HG03039 (cell line): ENCODE measurements at regions not wholly inside any gene's neighbourhood (a gene's known extent, or its start where the extent isn't known, plus 50 kb on each side); places are given as distances from the start of the nearest gene placed in this dataset.
"Not testable (repeated sequence)": the region's sequence is repeated elsewhere in the genome, so short reads cannot be mapped to it uniquely, and the experiment has no call there.

Experiments used
- ATAC-seq: cut with Tn5 transposase; IDR thresholded peaks from one replicate; pipeline ENCODE4 v1.9.1; 2021; ENCODE audit warnings: mild to moderate bottlenecking, moderate library complexity; ENCODE audit not compliant: unreplicated experiment

DNA sequence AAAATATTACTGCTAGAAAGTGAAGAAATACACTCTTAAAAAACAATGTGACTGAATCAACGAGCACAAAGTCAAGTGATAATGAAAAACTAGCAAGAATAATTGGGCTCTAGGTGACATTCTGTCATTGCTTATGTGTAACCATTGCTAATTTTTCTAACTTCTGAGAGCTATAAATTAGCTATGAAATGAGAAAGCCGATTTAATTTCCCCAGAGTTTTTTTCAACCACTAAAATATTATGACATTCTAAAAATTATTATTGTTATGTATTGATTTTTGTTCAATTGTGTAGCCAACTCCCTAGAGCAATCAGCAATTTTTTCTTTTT, 458.6 kb upstream of the ATXN8OS start:
- ATAC-seq, result no peak

DNA sequence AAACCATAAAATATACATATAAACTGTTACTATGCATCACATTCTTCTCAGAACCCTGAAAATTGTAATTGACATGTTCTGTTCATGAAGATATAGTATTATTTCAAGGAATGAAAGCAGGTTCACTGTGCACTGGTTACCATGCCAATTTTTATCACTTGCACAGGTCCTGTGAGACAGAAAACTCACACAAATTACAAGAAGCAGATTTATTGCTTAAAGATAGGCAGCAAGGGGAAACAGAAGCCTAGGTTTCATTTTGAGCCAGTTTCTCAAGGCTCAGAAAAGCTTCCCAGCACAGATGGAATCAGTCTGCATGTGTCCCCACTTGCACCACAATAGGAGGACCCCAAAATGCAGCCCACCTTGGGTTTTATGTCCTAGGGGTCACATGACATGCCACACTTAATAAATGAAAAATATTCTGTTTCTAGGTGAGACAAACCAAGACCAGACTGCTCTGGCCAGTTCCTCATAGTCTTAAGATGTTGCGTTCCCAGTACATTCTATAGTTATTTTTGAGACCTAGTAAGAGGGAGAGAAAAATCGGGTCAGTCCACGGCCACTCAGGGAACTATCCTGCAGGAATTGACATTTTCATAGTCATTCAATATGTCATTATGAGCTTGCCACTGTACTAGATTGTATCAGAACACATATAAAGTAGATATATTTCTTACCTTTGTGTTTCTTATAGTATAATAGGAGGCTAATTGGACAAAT, 459.1 kb upstream of the ATXN8OS start:
- ATAC-seq, result no peak

- ATAC-seq, result no peak
Observed at GRCh38 chr13:69644447-69644846, 463.2 kb upstream of the ATXN8OS start.

DNA sequence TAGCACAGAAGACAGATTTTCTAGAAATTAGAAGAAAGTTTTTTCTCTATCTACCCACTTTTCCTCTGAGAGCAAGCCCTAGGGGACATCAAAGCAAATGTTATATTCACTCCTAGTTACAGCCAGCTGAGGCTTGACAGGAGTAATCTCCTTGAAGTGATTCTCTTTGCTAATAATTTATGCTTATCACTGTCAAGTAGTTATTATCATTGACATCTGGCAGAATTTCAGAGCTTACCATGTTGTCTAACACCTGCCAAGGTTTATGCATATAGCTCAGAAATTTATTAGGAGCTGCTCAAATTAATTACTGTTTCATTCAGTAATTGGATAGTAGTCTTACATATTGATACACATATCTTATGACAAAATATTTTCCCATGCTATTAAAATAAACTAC, 465.9 kb upstream of the ATXN8OS start:
- ATAC-seq, result no peak

DNA sequence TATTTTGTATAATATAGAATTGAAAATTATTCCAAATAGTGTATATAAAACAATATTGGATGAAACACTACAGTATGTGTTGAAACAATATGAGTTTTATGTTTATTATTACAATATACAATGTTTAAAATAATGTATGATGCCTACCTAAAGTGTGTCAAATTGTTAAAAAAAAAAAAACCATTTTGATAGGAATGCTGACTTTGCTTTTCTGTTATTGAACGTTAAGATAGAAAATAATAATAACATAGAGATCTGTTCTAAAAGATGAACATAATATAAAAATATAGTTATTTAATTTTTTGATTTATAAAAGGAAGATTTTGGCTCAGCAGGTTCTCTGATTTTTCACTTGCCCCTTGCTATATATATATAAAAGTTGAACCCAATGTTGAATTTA, 474.6 kb upstream of the ATXN8OS start:
- no peak for ATAC-seq

- ATAC-seq, result no peak
Observed at GRCh38 chr13:69623973-69624372, 483.7 kb upstream of the ATXN8OS start.

DNA sequence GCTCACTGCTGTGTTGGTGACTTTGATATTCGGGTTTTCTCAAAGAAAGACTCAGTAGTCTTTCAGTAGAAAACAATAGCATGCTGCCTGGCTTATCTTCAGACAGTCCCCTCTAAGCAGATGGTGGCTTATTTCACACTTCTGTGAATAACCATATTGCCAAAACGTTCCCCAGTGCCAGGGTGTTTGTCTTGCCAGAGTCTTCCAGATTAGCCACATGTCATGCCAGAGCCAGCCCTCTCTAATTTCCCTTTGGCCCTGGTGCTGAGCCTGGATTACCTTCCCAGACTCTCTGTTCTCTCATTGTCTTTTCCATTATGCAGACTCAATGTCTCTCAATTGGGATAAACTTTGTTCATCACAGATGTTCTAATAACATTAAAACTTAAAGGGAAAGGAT, 488.0 kb upstream of the ATXN8OS start:
- ATAC-seq, result no peak

- no peak for ATAC-seq
Observed at GRCh38 chr13:69618838-69619237, 488.8 kb upstream of the ATXN8OS start.

- no peak for ATAC-seq
Observed at GRCh38 chr13:69618393-69618792, 489.2 kb upstream of the ATXN8OS start.

GRCh38 chr13:69617587-69617986, 490.0 kb upstream of the ATXN8OS start:
- no peak for ATAC-seq

DNA sequence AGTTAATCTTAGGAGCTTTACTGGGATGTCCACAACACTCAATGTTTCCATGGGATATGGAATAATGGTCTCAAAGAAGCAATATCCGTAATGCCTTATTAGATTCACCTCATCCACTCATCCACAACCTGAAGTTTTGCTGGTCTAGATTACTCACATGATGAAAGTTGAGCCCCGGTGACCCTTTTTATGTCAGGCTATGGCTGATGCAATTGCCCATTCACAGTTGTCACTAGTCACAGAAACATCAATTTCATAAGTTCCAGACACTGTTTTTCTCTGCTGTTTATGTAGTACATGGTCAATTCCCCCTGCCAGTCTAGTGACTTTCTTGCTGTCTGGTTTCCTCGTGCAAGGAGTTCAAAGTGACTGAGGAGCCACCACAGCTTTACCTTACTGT, 491.2 kb upstream of the ATXN8OS start:
- no peak for ATAC-seq

DNA sequence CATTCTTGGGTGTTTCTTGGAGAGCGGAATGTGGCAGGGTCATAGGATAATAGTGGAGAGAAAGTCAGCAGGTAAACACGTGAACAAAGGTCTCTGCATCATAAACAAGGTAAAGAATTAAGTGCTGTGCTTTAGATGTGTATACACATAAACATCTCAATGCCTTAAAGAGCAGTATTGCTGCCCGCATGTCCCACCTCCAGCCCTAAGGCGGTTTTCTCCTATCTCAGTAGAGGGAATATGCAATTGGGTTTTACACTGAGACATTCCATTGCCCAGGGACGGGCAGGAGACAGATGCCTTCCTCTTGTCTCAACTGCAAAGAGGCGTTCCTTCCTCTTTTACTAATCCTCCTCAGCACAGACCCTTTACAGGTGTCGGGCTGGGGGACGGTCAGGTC, 492.6 kb upstream of the ATXN8OS start:
- not testable (repeated sequence) for ATAC-seq

GRCh38 chr13:69604698-69605097, 502.9 kb upstream of the ATXN8OS start:
- no peak for ATAC-seq

GRCh38 chr13:69603144-69603853, 504.3 kb upstream of the ATXN8OS start:
- no peak for ATAC-seq

DNA sequence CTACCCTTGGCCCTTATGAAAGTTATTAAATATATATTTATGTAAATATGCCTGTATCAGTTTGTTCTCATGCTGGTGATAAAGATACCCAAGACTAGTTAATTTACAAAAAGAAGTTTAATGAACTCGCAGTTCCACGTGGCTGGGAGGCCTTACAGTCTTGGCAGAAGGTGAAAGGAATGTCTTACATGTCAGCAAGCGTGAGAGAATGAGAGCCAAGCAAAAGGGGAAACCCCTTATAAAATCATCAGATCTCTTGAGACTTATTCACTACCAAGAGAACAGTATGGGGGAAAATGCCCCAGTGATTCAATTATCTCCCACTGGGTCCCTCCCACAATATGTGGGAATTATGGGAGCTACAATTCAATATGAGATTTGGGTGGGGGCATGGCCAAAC, 506.0 kb upstream of the ATXN8OS start:
- no peak for ATAC-seq

GRCh38 chr13:69600811-69601210, 506.8 kb upstream of the ATXN8OS start:
- no peak for ATAC-seq

GRCh38 chr13:69597088-69597487, 510.5 kb upstream of the ATXN8OS start:
- no peak for ATAC-seq

GRCh38 chr13:69595181-69595580, 512.4 kb upstream of the ATXN8OS start:
- ATAC-seq, result no peak

DNA sequence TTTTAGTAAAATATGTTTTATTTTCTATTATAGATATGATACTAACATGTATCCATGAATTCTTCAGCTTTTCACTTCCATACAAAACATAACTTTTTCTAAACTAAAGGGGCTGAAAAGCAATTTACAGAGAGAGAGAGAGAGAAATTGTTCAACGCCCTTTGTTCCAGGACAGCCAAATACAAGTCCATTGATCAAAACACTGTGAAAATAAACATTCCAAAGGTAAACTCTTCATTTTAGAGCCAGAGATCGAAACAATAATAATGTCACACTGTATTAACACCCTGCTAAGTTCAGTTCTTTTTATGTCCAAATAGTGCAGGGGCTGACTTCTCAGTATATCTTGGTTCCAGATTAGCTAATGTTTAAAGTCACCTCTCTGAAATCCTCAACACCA, 516.2 kb upstream of the ATXN8OS start:
- no peak for ATAC-seq

DNA sequence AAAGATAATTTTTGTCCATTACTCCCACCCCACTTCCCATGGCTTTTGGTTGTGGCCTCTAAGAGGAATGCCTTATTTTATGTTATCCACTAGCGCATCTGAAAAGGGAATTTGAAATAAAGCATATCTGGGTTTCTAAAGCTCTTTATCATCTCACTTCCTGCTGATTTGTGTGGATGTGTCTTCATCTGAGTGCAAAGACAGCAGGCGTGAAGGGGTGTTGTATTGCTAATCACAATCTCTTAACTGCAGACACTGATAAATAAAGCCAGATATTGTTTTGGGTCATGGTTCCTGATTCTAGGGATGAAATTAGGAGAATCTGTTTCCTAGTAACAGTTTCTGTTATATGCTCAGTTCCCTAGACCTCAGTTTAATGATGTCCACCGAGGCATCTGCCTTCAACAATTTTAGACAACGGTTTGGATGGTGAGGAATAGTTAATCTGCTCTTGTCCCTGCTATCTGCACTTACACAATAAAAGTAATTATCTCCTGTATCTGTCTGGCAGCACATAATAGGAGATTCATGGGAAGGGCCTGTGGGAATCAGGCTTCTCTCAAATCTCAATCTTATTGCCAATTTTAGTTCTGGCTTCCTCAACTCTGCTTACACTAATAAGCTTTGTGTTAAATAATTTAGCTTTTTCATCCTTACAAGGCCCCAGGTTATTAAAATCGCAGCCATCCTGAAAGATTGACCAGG, 517.9 kb upstream of the ATXN8OS start:
- ATAC-seq, result no peak

DNA sequence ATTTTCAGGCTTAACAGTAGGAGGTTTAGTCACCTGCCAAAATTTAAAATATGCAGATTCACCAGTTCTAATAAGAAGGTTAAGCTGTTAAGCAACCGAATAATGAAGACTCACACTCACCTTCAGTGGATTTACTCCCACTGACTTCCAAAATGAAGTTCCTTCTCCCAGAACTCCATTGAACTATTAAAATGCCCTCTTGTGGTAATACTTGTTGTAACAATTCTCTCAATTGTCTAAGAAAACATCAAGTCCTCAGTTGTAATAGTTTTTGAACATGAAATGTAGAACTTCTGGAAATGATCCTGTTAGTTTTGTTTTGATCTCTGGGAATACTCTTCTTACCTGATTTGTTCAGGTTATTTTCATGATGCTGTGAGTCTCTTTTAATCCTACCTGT, 522.0 kb upstream of the ATXN8OS start:
- ATAC-seq, result no peak

DNA sequence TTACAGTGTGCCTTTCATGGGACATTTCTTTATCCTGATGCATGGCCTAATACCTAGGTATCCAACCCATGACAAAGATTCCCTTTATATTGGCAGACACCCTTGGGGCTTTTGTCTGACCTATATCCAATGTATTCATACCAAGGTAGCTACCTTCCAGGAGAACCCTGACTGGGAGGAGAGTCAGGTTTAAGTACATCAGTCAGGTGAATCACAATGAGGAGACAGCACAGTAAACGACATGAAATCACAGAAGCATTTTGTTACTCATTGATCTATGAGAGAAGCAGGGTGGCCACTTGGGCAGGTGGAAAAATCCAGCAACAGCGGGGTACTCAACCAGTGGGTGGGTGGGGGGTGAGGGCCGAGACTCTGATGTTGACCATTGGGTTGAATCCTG, 527.4 kb upstream of the ATXN8OS start:
- ATAC-seq, result no peak
